ENCODE measurements at regions not wholly inside any gene's neighbourhood (a gene's known extent, or its start where the extent isn't known, plus 50 kb on each side); places are given as distances from the start of the nearest gene placed in this dataset.

GRCh38 chr6:165146456-165146855 lies 162.9 kb downstream of the C6orf118 start:
- no peak for TF ChIP-seq POLR2A (IDR thresholded peaks at IDR 0.05; ENCODE audit: borderline replicate concordance, extremely low read depth, insufficient read depth, insufficient read length)
- TF ChIP-seq, protein P1, sequence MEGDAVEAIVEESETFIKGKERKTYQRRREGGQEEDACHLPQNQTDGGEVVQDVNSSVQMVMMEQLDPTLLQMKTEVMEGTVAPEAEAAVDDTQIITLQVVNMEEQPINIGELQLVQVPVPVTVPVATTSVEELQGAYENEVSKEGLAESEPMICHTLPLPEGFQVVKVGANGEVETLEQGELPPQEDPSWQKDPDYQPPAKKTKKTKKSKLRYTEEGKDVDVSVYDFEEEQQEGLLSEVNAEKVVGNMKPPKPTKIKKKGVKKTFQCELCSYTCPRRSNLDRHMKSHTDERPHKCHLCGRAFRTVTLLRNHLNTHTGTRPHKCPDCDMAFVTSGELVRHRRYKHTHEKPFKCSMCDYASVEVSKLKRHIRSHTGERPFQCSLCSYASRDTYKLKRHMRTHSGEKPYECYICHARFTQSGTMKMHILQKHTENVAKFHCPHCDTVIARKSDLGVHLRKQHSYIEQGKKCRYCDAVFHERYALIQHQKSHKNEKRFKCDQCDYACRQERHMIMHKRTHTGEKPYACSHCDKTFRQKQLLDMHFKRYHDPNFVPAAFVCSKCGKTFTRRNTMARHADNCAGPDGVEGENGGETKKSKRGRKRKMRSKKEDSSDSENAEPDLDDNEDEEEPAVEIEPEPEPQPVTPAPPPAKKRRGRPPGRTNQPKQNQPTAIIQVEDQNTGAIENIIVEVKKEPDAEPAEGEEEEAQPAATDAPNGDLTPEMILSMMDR (IDR thresholded peaks at IDR 0.05 in 2 of 3, conservative IDR thresholded peaks at IDR 0.05 in 1 of 3; ENCODE audit: borderline replicate concordance in 1 of 3, insufficient read depth in 1 of 3, low read depth in 2 of 3, low read length in 2 of 3), result no peak
- no peak for TF ChIP-seq ZNF274 (IDR thresholded peaks at IDR 0.05; ENCODE audit: low read depth, low read length)
- no peak for TF ChIP-seq CBX3 (IDR thresholded peaks at IDR 0.05; ENCODE audit: low read depth)
- no peak for TF ChIP-seq SIN3A (IDR thresholded peaks at IDR 0.05; ENCODE audit: low read depth)
- TF ChIP-seq EZH2phosphoT487 (IDR thresholded peaks at IDR 0.05; ENCODE audit: borderline replicate concordance), result no peak
